Stimulated activated CD4-positive, alpha-beta T cell treated with anti-CD3 and anti-CD28 coated beads, Interleukin-1b, Interleukin-23, amount 100 ng/mL, for 1 hour (primary cell): ENCODE measurements at regions not wholly inside any gene's neighbourhood (a gene's known extent, or its start where the extent isn't known, plus 50 kb on each side); places are given as distances from the start of the nearest gene placed in this dataset.

Experiments used
- DNase-seq, 2 donors: peaks; one replicate each; pipeline ENCODE4 v3.0.0-alpha.2; 2020; ENCODE audit warnings: low read depth in 2 of 2

DNA sequence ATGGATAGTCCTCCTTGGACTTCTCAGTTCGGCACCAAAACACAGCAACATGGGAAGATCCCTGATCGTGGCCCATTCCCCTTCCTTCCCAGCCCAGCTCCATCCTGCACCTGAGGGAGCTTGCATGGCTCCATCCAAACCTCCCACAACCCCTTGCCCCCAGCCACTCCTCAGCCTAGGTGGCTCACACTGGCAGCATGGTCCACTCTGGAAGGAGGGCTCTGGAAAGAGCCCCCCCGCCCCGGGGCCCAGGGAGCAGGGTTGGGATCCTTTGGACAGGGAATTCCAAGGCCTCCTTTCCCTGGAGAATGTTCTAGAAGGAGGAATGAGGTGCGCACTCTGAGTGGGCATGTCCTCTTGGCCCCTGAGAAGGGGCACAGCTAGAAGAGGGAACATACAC is 62.8 kb upstream of the ID2 start:
- DNase-seq = no peak

DNA sequence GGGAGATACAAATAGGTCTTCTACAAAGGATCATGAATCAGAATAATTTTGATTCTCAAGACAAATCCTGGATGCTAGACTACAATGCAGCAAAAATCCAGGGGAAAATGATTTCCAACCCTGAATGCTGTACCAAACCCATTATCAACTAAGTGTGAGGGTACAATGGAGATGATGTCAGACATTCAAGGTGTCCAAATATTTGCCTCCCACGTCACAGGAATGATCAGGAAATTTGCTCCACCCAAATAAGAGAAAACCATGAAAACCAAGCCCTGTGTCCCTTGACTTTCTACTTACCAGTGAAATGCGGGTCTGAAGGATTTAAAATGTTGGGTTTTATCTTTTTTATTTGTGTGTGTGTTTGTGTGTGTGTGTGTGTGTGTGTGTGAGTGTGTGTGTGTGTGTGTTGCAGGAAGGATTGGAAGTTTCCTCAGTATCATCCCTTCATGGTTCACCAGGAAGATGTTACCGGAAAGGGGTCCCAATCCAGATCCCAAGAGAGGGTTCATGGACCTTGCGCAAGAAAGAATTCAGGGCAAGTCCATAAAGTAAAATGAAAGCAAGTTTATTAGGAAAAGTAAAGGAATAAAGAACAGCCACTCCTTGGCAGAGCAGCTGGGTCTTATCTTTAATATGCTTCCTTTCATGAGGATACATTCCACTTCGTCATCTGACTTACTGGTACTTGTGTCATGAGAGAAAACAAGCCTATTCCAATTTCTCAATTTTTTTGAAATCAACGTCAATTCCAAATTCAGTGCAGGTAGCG is 61.1 kb upstream of the ID2 start:
- DNase-seq = no peak

DNA sequence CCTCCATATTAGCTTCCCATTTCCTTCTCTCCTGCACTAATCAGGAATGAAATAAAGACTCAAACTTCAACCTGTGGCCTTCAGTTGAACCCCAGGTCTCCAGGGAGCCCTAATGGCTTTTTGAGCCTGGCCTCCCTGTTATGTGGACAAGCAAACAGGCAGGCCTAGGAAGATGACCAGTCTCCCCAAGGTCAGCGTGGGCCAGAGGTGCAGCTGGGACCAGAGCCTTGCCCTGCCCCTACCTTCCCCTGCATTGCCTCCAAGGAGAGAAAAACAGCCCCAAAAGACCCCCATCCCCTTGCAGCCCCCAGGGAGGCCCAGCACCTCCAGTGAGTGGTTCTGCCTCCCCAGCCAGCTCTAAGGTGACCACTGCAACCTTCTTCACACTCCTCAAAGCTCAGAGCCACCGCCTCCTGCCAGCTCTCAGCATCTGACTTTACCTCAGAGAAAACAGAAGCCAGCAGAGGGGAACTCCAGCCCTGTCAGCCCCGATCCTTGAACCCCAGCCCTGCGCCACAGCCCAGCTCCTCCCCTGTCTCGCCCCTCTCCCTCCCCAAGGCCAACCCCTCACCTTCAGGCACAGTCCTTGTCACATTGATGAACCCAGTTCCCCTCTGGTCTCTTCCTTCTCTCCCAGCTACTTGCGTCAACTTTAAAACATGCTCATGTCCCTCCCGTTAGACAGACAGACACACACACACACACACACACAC is 59.5 kb upstream of the ID2 start:
- no peak for DNase-seq

DNA sequence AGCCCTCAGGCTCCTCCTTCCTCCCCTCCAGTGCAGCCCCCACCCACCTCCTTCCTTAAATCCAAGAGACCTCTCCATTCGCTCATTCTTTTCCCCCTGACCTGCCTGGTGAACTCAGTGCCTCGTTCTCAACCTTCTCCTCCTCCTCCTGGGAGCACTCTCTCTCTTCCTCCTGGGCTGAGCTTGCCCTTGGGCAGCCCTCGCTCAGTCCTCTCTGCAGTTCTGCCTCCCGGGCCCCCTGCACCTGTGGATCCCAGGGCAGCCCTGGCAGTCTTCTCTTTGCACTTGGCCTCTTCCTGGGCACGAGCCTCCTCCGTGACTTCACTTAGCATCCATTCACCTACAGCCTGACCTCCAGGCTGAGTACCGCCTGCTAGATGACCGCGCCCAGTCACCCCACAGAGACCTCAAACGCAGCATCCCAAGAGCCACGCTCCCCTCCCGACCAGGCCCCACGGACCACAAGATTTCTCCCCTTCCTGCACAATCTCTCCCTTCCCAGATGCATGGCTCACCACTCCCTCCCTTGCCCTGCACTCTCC is 58.9 kb upstream of the ID2 start:
- no peak for DNase-seq

GRCh38 chr2:8623576-8623957 is 58.3 kb upstream of the ID2 start:
- DNase-seq = no peak

DNA sequence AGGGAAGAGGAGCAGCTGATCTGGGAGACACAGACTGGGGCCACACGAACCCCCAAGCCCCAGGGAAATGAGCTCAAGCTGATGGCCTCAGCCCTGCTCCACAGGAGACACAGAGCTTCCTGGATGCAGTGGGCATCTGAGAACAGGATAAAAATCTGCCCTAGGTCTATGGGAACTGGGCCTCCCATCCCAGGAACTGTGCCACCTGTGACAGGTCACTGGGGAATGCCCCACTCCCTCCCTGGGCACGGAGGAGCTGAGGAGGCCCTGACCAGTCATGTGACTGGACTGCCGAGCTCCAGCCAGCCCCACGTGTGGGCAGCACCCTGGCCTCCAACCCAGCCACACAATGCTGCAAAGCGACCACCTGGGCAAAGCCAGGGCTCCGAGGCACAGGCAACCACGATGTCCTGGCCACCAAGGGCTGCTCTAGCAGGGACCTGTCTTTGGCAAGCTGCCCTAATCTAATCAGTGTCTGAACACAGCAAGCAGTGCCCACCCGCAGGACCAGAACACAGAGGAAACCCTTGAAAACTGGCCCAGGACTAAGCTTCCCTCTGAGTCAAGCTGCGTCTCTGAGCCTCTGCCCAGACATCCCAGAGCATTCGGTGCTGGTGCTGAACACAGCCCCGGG is 57.8 kb upstream of the ID2 start:
- no peak for DNase-seq

DNA sequence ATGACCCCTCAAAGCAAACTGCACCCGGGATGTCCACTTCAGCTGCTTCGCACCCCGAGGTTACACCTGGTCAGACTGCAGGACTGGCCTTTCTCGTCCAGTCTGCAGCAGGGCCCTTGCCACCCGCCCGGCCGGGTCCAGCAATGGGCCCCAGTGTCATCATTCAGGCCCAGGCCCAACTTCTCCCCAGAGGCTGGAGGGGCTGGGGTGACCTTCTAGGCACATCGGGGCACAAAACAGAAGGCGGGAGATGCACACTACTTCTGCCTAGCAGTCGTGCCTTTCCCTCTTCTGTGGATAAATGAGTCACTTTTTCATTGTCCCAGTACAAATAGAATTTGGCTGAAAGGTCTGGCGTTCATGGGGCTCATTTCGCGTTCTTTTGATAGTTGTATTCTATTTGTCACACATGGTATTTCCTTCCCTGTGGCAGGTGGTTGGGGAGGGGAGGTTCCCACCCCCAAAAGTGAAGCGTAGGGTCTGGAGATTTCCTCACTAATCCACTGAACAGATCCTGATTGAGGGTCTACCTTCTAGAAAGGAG is 56.9 kb upstream of the ID2 start:
- no peak for DNase-seq

- DNase-seq = no peak
Observed at GRCh38 chr2:8625399-8626300, 56.2 kb upstream of the ID2 start.

GRCh38 chr2:8626572-8626971 is 55.3 kb upstream of the ID2 start:
- DNase-seq = no peak

- no peak for DNase-seq
Observed at GRCh38 chr2:8627019-8627691, 54.7 kb upstream of the ID2 start.

DNA sequence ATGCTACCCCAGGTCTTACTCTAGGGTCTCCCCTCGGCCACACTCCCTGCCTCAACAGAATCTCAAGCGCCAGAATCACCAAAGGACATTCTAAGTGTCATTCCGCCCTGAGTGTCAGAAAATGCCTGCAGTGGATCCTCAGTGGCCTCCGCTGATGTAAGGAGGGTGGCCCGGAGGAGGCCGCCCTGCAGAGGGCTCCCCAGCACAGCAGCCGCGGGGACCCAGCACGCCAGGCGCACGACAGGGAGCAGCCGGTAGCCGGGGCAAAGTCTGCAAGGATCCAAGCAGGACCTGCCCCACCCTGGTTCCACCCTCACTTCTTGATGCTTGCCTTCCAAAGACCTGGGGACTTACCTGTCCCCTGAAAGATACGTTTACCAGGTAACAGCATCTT is 54.2 kb upstream of the ID2 start:
- no peak for DNase-seq

DNA sequence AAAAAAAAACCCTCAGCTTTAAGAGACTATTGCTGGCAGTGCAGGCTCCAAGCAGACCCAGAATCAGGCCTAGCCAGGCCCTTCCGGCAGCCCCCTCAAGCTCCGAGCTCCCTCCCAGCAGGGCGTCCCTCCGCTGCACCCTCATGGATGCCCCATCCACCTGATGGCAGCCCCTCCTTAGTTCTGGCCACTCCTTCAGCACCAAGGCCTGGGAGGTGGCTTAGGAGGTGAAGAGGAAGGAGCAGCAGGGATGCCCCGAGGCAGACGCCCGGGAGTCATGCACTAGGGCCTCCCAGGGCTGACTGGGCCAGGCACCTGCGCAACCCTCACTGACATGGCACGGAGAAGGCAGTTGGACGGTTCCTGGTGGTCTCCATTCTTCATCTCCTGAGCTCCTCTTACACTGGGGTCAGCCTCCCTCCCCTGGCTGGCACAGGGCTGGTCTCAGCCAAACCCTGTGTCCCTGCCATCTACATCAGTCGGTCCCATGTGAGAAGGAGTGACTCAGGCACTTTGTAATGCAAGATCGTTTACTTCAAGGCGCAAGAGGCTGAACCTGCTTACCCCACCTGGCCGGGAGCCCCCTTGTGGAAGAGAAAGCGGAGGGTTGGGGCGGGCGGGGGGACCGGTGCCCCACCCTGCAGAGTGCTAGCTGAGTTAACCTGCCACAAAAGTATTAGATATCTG is 53.5 kb upstream of the ID2 start:
- DNase-seq = no peak

- no peak for DNase-seq
Observed at GRCh38 chr2:8628866-8629209, 53.0 kb upstream of the ID2 start.

GRCh38 chr2:8629402-8629801 is 52.5 kb upstream of the ID2 start:
- no peak for DNase-seq

DNA sequence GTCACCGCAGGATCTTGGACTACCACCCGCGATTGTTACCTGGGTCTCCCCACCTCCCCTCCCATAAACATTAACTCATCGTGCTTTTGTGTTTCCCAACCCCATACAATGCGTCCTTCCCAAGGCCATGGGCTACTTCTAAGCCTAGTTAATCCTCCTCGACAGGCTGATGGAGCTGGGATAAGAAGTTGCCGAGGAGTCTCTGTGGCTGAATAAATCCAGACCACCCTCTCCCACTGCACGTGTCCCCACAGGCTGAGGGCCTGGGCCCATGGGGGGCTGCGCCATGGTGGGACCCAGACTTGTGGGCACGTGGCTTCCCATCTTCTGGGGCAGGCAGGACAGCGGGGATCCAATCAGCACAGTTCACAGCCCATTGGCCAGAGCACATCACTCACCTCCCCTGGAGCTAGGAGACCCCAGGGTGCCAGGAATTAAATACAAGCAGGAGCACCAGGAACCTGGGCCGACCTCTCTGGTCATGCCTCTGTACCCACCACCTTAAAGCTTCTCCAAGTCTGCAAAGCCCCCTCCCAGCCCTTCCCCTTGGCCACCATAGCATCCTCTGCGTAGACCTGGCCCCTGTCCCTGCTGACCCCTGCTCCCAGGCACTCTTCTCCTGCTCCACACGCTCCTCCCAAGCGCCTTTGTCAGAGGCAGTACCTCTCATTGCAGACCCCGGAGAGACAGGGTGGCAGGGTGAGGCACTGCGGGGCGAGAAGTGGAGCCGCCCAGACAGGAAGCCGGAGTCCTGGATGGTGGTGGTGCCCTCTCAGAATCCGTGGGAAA is 51.0 kb upstream of the ID2 start:
- DNase-seq = no peak

DNA sequence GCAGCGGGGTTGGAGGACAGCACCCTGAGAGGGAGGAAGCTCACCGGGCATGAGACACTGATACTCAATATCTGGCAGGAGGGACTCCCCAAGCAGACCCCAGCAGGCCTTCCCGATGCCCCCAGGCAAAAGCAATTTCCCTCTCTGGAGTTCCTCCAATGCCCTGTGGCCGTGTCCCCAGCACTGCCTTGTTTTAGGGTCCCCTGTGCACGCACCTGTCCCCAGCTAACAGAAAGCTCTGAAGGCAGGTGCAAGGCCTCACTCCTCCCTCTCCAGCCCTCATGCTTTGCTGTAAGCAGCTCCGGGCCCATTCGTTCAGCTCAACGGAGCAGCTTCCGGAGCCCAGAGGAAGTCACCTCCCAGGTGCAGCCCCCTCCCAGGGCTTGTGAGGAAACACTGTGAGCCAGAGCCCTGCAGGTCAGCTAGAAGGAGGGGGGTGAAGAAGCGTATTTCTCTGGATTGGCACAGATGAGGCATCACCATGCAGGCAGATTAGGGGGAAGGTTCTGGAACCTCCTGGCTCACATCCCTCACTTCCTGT is 50.3 kb upstream of the ID2 start:
- no peak for DNase-seq
